Activated CD8-positive, alpha-beta memory T cell treated with anti-CD3 and anti-CD28 coated beads for 36 hours (primary cell): ENCODE measurements at regions not wholly inside any gene's neighbourhood (a gene's known extent, or its start where the extent isn't known, plus 50 kb on each side); places are given as distances from the start of the nearest gene placed in this dataset.
"Not testable (repeated sequence)": the region's sequence is repeated elsewhere in the genome, so short reads cannot be mapped to it uniquely, and the experiment has no call there.

Source experiments
- CTCF ChIA-PET: fragments of 350-600 bp; sonication (Branson Sonifier 250); formaldehyde crosslinking; loops from one replicate; lab custom pipeline; 2021; ENCODE audit warnings: antibody characterized with exemption; lab: Charles Lee
- POLR2A ChIA-PET: fragments of 350-600 bp; sonication (Branson Sonifier 250); formaldehyde crosslinking; loops from one replicate; lab custom pipeline; 2021; ENCODE audit warnings: antibody characterized with exemption; lab: Charles Lee

DNA sequence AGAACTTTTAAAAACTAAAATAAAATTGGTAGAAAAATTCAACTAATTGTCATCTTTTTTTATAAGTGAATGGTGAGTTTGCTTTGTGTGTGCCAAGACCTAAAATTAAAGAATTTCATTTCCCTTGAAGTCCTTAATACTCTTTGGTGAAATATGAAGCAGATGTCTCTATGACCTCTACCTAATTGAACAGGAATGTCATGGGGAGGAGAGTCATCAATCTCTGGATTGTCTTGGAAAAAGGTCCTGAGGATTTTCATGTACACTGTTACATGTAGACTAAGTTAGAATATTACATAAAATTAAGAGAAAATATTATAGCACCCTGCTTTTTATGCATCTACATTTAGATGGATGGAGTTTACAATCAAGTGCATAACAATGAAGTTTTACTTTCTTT, 177.9 kb upstream of the LRP1B start:
- POLR2A ChIA-PET: no interaction called here

DNA sequence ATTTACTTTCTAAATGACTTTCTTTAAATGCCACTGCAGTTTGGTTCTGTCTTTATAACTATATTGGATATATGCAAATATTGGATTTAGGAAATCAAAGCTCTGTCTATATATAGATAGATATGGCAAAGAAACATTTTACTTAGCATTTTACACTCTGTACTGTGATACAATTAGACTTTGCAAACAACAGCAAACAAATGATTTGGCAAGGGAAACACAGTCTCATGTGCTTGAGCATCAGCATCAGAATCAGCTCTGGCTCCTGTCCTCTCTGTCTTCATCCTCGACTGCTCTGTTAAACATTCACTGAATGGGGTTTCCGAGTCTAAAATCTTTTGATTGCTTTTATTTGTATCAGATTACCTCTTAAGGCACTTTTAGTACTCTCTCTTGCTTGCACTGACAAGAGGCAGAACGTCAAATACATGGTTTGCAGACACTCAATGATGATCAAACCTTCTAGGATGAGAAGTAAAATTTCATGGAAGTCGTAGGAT, 176.8 kb upstream of the LRP1B start:
- ChIA-PET POLR2A (no interaction called here), CTCF (no interaction called here)

More for the DNA sequence above, 177.9 kb upstream of the LRP1B start:
- CTCF ChIA-PET: no interaction called here

DNA sequence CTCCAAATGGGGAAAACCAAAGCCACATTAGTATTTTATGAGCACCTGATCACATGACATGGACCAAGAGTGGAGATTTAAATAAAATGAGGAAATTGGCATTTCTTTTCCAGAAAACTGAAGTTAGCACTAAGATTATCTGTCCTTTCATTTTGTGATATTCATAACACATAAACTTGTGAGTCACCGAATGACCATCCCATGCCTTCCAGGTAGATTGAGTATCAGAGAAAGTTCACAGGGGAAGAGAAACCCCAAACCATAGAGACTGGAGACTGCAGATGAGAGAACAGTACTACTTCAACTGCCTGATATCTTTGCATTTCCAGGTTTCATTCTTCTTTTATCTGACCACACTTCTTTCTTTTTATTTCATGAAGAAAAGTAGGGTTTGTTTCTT, 176.3 kb upstream of the LRP1B start:
- ChIA-PET CTCF (no interaction called here), POLR2A (no interaction called here)

DNA sequence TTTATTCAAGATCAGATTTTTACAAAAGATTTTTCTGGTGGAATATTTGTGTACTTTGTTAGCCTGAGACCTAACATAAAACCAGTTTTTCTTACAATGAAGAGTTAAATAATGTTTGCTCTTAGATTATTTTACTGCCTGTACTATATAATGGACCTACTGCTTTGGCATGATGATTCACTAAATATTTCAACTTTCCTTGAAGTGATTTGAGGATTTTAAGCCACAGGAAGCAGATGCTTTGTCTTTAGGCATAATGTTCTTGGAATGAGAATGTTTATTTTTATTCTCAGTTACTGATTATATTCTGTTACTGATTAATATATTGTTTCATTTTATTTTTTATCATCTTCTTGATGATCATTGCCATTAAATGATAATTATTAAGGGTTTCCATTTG, 175.3 kb upstream of the LRP1B start:
- ChIA-PET POLR2A (no interaction called here), CTCF (no interaction called here)

DNA sequence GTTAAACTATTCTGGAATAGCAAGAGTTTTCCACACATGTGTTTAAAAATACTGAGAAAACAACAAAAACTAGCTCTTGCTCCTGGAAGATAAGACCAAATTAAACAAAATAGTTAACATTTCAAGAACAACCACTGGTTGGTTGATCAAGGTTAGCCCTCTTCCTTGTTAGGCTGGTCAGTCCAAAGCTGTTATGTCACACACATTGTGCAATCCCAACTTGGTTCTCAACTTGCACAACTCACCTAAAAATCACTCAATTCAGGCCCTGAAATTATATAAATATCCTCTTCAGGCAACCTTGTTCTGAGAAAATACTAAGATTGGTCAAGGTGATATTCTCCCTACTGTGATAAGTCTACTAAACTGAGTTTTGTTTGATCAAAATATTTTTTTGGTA, 169.7 kb upstream of the LRP1B start:
- ChIA-PET POLR2A (no interaction called here), CTCF (interaction anchor here (0.7 kb wide), 1 partner anchor 11 kb away, joined by 5 read pairs; no protein-coding TSS in a partner anchor)

DNA sequence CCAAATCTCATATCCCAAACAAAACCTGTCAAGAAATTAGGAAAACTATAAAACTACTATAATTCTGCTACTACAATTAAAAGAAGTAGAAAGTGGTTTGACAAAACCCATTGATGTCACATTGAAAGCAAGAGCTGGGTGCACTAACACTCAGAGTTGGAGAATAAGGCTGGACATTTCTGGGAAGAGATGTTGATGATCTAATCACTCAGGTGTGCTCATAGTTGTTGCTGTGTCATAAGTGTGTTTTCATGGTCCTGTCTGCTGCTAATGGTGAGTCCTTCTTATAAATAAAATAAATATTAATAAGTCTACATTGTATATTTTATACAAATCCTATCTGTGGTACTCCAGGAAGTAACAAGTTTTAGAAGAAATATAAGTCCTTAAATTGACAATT, 168.2 kb upstream of the LRP1B start:
- POLR2A ChIA-PET: no interaction called here
- CTCF ChIA-PET: no interaction called here

DNA sequence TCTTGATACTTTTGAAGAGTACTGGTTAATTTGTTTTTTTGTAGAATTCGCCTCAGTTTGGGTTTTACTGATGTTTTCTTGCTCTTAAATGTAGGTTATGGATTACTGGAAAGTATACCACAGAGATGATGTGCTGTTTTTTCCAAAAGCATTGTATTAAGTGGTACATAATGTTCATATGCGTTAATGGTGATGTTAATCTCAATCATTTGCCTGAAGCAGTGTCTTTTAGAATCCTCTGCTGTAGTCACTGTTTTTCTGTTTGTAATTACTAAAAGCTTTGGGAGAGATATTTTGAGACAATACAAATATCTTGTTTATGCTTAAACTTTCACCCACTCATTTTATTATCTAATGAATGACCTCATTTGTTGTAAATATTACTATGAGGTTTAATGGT, 163.4 kb upstream of the LRP1B start:
- CTCF ChIA-PET: no interaction called here
- POLR2A ChIA-PET: no interaction called here

DNA sequence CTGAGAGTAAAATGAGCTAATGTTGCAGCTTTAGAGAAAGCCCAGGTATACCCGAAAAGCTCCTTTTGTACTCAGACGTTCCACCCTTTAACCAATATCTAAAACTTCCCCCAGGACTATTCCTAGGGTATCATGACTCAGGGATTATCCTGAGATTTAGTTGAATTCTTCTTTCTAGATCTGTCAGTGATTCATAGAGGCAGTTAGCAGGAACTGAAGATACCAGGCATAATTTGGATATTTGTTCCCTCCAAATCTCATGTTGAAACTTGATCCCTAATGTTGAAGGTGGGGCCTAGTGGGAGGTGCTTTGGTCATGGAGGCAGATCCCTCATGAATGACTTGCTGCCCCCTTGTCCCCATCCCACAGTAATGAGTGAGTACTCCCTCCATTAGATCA, 161.2 kb upstream of the LRP1B start:
- CTCF ChIA-PET: no interaction called here
- POLR2A ChIA-PET: no interaction called here

GRCh38 chr2:142290931-142291330, 160.1 kb upstream of the LRP1B start:
- POLR2A ChIA-PET: no interaction called here
- CTCF ChIA-PET: no interaction called here

DNA sequence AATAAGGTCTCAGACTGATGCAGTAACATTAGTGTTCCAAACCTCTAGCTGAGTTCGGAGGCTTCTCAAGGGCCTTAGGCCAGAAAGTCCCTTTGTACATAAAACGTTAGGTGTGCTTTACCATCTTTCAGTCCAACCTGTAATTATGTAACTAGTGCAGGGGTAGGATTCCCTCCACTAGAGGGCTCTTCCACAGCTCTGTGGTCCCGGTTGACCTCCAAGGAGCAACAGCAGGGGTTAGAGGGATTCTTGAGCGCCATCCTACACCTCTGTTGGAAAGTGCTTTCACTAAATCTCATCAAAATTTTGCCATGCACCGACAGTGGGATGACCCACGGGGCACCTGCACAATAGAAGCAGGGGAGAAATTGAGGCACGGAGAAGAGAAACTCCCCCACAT, 155.8 kb upstream of the LRP1B start:
- POLR2A ChIA-PET: no interaction called here
- CTCF ChIA-PET: no interaction called here

GRCh38 chr2:142285480-142285879, 154.7 kb upstream of the LRP1B start:
- POLR2A ChIA-PET: no interaction called here
- CTCF ChIA-PET: no interaction called here

- CTCF ChIA-PET, POLR2A ChIA-PET: not testable (repeated sequence)
Observed at GRCh38 chr2:142284336-142284735, 153.5 kb upstream of the LRP1B start.

- ChIA-PET CTCF (no interaction called here), POLR2A (no interaction called here)
Observed at GRCh38 chr2:142280831-142281230, 150.0 kb upstream of the LRP1B start.

DNA sequence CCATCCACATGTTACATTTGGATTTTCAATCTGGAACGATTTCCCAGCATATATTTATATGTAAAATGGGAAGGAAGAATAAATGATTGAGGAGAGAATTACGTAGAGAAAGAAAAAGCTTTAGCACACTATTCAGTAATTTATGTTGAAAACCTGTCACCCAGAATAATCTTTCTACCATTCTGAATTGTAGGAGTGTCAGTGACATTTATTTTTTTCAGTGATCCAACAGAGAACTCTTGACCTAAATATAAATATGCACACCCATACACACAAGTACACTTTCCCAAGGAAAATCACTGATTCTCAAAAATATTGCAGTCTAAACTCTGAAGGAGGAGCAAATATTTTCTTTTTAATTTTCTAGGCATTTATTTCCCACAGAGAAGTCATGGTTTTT, 140.2 kb upstream of the LRP1B start:
- CTCF ChIA-PET: no interaction called here

DNA sequence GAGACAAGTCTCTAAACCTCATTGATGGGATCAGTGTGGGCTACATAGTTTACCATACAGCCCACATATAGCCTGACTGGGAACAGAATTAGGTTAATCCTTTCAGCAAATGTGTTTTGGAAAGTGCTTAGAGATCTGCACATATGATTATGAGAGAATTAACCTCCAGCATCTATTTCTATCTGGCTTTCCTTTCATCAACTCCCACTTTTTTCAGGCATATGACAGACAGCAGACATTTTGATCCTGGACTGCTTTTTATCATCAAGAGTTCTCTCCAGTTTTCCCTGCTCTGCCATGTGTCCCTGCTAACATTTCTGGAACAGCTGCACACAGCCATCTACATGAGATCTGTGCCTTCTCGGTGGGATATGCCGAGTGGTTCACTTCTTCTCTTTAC, 139.5 kb upstream of the LRP1B start:
- ChIA-PET CTCF (no interaction called here), POLR2A (no interaction called here)

More for the DNA sequence above, 140.2 kb upstream of the LRP1B start:
- POLR2A ChIA-PET: no interaction called here

GRCh38 chr2:142259356-142259755, 128.5 kb upstream of the LRP1B start:
- ChIA-PET CTCF (no interaction called here), POLR2A (no interaction called here)

DNA sequence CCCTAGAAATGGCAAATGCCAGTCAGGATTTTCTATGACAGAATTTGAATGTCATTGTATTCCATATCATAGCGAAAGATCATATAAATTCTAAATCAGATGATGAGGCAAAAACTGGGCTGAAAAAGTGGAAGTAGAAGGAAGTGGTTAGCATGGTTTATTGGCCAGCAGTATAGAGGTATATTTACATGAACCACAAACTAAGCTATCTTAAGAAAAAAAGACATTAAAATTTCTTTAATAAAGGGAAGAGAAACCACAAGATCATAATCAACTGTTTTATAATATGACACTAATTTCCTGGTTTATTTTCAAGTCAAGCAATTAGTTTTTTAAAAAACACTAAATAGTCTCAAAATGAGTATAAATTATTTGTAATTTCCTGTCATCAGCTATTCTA, 123.2 kb upstream of the LRP1B start:
- ChIA-PET CTCF (no interaction called here), POLR2A (no interaction called here)

DNA sequence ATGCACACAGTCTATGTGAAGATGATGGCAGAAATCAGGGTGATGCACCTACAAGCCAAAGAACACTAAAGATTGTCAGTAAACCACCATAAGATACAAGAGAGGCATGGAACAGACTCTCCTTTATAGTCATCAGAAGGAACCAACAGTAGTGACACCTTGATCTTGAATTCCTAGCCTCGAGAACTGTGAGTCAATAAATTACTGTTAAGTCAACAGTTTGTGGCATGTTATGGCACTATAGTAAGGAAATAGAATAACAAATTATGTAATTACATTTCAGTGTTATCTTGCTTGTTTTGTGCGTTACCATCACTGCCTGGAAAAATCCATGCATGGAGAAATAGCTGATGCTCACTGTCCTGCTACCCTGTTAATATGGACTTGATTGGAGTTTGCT, 110.2 kb upstream of the LRP1B start:
- POLR2A ChIA-PET: no interaction called here
- CTCF ChIA-PET: no interaction called here

DNA sequence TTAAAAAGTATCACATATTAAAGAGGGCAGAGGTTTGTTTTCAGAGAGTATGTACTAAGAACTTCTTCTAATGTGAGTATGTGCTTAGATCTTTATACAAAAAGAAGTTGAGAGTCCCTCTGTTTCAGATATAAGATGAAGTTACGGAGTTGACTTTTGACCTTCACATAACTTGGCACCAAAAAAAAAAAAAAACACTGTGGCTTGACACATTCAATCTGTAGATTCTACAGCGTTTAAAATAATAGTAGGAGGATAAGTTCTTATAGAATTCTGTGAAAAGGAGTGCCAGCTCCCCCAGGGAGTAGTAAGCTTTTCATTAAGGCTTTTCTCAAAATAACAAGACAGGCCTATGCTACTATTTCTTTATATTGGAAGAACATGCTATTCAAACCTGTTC, 105.4 kb upstream of the LRP1B start:
- POLR2A ChIA-PET: no interaction called here

GRCh38 chr2:142234741-142235140, 103.9 kb upstream of the LRP1B start:
- ChIA-PET CTCF (no interaction called here), POLR2A (no interaction called here)

More for the DNA sequence above, 105.4 kb upstream of the LRP1B start:
- CTCF ChIA-PET: no interaction called here

DNA sequence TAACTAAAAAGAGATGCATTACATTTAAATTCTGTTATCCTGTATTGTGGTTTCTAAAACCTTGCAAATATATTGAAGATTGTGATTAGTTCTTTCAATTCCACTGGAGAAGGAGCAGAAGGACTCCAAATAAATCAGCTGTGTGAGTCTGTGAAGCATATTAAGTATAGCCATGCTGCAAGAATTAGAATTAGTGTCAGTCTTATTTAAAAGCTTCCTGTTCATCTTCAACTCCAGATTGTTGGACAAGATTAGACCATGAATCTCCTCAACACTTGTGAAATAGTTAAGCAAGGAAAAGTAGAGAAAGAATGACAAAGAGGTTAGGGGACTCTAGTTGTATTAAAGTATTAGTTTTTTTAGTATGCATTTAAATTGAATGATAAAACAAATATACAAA, 92.5 kb upstream of the LRP1B start:
- ChIA-PET CTCF (no interaction called here), POLR2A (no interaction called here)

DNA sequence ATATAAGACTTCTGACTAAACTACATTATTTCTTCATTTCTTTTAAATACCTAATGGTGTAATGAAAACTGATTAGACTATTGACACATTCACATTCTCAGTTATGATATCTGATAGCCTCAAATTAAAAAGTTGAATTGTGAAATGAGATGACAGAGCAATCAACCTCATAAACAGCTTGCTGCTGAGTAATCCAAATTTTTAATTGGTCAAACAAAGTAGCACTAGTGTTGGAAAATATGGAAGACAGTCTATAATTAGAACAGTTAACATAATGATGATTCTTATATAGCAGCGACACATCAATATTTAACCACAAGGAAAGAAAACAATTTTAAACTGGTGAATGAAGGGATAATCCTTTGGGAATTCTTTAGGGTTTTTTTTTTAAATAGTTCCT, 91.9 kb upstream of the LRP1B start:
- POLR2A ChIA-PET: no interaction called here

More for the DNA sequence above, 91.9 kb upstream of the LRP1B start:
- CTCF ChIA-PET: no interaction called here
